ENCODE measurements at regions not wholly inside any gene's neighbourhood (a gene's known extent, or its start where the extent isn't known, plus 50 kb on each side); places are given as distances from the start of the nearest gene placed in this dataset.

DNA sequence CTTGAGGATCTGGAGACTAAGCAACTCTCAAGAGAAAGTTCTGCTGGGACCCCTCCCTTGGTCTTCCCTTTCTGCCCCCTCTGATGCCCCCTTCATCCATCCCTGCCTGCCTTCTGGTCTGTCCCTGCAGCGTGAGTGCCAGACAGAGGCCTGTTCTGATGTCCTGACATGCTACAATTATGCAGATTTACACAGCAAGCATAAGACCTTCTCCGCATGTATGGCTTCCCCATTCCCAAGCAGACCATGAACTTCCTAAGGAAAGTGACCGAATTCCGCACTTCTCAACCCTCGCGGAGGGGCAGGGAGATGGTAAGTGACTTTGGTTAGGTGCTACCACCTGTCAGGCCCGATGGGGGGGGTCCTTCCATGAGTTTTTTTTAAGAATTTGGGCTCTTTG, 150.1 kb upstream of the SDK2 start:
- TF ChIP-seq, protein P1, sequence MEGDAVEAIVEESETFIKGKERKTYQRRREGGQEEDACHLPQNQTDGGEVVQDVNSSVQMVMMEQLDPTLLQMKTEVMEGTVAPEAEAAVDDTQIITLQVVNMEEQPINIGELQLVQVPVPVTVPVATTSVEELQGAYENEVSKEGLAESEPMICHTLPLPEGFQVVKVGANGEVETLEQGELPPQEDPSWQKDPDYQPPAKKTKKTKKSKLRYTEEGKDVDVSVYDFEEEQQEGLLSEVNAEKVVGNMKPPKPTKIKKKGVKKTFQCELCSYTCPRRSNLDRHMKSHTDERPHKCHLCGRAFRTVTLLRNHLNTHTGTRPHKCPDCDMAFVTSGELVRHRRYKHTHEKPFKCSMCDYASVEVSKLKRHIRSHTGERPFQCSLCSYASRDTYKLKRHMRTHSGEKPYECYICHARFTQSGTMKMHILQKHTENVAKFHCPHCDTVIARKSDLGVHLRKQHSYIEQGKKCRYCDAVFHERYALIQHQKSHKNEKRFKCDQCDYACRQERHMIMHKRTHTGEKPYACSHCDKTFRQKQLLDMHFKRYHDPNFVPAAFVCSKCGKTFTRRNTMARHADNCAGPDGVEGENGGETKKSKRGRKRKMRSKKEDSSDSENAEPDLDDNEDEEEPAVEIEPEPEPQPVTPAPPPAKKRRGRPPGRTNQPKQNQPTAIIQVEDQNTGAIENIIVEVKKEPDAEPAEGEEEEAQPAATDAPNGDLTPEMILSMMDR (IDR thresholded peaks at IDR 0.05), result no peak
- no peak for TF ChIP-seq POLR2A (IDR thresholded peaks at IDR 0.05)

All from esophagus squamous epithelium (tissue), 4 donors.